GM21390 (cell line): ENCODE measurements at regions not wholly inside any gene's neighbourhood (a gene's known extent, or its start where the extent isn't known, plus 50 kb on each side); places are given as distances from the start of the nearest gene placed in this dataset.

Experiments used
- ATAC-seq: cut with Tn5 transposase; IDR thresholded peaks from one replicate; pipeline ENCODE4 v1.9.1; 2021; ENCODE audit not compliant: unreplicated experiment

DNA sequence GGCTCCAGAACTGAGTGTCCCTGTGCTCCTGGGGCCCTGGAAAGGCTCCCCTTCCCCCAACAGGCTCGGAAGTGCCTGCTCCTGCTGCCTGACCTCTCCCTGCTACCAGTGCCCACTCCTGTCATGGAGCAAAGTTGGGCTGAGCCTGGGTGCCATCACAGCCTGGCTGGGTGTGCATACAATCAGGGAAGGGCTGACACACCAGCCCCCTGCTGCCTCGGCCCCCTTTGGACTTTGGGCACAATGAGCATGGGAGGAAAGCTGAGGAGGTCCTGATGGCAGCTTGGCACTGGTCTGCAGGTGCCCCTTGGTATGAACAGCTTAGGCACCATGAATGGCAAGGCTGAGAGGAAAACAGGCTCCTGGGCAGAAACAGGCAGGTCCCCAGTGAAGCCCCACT lies 405.0 kb downstream of the PID1 start:
- no peak for ATAC-seq

DNA sequence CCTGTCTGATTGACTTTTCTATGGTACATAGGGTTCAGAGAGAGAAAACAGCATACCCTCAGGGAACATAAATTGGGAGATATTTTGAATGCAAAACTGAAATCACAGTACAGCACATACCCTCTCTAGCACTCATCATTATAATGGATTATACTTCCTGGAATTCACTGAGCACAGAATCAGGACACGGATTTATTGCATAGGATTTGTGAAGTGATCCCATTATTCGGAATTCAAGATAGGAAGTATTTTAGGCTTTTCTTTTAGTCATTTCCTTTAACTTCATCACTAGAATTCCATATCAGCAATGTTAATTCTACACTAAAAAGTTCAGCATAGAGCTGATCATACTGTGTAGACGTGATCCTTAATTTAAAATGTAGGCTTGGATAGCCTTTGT lies 407.0 kb downstream of the PID1 start:
- no peak for ATAC-seq

DNA sequence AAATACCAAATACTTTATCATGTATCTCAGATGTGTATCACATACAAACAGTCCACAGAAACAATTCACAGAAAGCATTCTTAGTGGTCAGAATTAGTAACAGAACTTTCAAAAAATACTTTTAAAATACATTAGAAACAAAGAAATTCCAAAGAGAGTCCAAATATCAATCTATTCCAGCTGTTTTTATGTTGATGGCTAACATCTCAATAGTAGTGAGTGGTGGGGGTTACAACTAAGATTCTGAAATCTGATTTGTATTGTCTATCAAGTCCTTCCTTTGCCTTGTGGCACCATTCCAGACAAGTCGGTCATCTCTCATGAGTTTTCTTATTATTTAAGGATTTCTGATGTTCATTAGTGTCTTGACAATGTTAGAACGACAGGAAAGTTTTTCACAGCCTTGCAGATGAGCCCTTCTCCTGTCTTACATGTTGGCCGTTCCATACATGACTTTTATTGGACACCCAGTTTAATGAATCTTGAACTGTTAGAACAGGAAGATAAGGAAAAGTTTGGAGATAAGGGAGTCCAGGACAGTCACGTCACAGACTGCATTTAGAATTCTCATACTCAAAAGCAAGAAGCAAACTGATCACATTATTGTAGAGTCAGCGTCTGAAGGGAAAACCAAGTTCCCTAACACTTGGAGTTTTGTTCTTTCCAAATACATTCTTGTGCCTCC lies 410.3 kb downstream of the PID1 start:
- ATAC-seq, result no peak

DNA sequence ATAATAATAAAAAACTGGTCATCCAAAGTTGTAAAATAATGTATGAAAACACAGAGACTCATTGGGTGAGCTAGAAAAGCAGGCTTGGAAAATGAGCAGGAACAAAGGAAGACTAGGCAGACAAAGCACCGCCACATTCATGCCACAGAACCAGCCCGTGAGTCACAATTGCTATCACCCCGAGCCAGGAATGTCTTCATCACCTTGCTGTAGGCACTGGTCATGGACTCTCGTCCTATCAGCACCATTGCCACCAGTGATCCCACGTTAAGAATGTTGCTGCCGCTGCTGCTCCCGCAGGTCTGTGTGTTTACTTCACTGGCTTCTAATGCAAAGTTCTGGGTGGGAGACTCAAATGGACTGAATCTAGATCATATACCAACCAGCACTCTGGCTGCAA lies 417.9 kb downstream of the PID1 start:
- no peak for ATAC-seq

DNA sequence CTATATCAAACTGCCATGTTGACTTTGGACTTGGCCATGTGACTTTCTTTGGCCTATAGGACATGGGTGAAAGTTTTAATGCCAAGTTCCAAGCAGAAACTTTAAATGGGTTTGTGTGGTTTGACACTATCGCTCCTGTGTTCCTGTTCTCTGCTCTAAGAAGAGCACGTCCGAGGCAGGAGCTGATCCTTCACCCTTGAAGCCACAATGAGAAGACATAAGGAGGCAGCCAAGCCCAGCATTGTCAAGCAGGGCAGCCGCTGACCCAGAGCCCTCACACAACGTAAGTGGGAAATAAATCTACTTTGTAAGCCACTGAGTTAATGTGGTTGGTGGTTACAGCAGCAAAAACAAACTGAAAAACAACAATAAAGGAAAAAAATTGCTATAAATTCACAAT lies 422.4 kb downstream of the PID1 start:
- ATAC-seq, result no peak

DNA sequence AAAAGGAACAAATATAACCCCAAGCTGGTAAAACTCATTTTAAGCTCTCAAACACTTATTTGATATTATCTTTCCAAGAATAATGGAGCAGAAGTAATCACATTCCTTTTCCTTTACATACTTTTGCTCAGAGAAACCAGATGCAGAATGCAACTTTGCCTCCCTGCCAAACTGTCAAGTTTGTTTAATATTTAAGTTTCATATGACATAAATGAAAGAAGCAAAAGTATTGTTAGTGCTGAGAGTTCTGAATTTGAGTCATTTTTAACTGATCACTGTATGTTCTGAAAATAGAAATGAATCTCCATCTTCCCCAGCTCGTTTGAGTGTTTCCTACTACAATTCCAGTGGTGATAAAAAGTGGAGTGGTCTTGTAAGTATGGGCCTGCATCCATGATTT lies 423.4 kb downstream of the PID1 start:
- ATAC-seq, result no peak

DNA sequence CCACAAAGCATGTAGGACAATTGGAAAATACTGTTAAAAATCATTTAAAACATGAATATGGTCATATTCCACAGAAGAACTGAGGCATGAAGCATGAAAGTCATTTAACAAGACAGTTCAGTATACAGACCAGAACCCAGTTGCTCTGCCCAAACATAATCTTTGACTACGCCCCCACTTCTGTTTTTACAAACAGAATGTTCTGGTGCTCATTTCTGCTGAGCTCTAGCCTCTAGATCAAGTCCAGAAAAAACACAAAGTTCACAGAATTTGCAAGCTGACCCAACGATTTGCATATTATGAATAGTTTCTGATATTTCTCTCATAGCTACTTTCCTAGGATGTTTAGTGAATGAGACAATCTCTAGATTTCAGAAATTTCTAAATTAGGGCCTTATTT lies 424.9 kb downstream of the PID1 start:
- no peak for ATAC-seq

DNA sequence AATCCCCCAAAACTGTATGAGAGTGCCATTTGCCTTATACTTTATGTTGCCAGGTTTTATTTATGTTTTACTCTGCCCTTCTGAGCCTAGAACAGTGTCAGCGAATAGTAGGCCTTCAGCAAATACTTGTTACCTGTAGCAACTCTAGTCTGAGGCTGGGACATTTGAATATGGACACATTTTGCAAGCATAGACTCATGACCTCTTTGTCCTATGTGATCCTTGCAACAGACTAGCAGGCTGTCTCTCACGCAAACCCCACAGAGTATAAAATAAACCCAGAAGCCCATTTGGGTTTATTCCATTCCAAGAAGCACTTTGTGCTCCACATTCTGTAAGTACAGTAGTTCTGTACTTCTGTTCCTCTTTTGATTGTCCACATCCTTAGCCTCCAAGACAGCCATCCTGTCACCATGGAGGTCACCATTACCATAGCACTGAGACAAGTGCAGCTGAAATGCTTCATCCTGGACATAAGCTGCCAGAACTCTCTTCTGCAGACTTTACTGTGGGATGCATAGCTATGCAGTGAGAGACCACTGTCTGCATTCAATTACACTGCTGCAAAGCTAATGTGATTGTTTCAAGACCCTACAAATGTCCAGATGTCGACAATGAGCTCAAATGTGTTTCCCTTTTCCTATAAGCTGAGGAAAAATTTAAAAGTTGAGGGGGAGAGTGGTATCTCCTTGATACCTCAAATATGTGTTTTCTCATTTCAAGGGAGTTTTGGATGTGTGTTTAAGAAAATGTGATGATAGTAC lies 425.7 kb downstream of the PID1 start:
- ATAC-seq, result no peak

DNA sequence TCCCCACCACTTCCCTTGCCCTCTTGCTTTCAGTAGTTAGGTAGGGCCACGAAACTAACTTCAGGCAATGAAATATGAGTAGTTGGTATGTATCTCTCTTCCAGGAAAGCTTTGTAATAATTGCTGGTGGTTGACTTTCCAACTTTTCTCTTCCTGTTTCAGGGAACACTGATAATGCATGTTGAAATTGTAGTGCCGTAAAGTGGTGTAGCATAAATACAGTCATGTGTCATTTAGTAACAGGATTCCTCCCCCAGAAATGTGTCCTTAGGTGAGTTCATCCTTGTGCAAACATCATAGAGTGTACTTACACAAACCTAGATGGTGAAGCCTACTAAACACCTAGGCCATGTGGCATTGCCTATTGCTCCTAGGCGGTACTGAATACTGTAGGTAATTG lies 429.2 kb downstream of the PID1 start:
- ATAC-seq, result no peak

DNA sequence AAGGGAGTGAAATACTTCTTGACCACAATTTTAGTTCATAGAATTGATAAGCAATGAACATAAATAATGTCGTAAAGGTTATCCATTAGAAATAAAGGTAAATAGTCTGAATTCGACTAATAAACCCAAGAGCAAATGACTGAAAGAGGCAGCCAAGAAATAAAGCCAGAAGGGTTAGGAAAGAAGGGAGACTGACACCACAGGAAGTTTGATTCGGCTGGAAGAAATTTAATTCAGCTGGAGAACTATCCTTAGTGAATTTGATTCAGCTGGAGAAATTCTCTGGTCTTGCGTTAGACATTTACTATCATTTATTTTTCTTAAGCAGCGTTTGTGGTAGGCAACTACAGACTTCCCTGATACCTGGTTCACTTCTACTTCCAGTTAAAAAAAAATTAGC lies 429.6 kb downstream of the PID1 start:
- no peak for ATAC-seq

DNA sequence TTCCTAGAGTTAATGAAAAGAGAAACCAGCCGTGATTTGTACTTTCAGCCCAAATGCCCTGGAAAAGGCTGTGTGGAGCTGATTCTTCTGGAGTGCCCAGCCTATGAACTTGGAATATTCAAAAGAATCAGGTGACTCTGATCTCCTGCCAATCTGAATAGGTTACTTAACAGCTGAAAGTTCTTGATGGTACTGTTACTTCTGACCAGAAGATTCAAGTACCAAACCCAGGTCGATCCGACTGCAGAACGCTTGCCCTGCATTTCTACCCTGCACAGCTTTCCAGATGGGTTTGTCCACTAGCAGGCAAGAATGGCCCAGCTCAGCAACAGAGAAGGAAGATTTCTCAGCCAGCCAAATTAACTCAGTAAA lies 430.4 kb downstream of the PID1 start:
- no peak for ATAC-seq

DNA sequence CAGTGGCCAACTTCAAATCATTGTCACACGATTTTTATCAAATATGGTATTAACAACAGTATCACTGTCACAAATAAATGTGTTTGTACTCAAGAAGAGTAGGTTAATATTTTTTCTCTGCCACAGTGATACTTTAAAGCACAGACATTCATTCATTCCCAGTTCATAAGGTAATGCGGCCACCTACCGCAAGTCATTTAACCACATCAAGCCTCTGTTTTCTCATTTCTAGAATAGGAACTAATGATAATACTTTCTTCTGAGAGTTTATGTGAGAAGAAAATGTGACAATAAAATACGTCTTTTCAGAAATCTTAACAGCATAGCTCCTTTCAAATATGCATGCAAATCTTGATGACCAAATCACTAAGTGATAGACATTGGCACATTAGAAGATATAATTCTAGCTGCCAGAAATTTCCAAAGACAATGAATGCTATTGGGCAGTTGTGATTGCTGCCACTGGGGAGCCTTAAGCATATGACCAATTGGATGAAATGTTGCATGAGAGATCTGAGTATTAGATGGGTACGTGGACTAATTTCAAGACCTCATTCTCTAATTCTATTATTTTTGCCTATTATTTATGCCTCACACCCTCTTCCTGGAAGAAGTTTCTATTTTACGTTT lies 430.9 kb downstream of the PID1 start:
- no peak for ATAC-seq

DNA sequence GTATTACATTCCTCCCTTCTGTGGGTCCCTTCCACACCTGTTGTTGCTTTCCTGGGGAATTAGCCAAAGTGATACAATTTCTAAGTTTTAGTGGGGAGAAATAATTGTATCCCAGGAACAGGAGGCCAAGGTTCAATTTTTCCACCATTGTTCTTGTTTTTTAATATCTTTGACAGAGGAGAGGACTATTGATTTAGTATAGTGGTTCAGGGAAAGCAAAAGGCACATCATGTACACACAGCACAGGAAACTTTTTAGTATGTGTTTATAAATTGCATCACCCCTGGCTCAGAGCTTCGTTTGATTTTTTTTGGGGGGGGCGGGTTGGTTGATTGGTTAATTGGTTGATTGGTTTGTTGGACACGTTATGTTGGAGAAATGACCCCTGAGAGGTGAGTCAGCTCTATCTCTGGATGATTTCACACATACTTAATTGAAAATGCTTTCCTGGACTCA lies 431.6 kb downstream of the PID1 start:
- ATAC-seq, result no peak

DNA sequence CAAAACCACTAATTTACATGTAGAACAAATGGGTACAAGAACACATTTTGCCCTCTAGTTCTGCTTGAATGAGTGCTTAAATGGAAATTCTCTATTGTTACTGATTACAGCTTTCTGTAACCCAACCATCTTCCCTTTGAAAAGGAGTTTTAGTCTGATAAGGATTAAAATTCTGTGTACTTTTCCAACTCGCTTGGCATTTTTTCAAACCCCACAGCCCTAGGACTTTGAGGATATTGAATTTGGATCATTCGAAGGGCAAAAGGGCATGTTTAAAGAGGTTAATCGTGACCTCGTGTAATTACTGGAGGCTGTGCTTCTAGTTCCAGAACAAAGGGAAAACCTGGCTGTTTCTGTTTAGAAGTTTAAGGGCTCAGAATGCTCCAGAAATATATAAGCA lies 432.3 kb downstream of the PID1 start:
- ATAC-seq, result no peak

DNA sequence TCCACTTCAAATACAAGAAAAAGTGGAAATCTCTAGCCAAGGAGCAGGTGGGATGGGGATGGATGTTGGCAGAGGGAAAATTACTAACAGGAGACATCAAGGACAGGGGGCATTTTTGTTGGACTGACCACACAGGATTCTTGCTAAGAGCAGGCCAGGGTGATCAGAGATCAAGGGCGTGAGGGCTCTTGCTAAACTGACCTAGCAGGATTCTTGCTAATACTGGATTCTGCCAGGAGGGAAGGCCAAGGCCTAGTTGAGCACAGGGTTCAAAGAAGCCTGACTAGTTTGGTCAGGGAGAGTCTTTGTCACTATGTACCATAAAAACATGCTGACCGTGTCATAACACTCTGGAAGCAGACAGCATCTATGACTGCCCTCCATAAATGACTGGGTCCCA lies 442.7 kb downstream of the PID1 start:
- no peak for ATAC-seq

DNA sequence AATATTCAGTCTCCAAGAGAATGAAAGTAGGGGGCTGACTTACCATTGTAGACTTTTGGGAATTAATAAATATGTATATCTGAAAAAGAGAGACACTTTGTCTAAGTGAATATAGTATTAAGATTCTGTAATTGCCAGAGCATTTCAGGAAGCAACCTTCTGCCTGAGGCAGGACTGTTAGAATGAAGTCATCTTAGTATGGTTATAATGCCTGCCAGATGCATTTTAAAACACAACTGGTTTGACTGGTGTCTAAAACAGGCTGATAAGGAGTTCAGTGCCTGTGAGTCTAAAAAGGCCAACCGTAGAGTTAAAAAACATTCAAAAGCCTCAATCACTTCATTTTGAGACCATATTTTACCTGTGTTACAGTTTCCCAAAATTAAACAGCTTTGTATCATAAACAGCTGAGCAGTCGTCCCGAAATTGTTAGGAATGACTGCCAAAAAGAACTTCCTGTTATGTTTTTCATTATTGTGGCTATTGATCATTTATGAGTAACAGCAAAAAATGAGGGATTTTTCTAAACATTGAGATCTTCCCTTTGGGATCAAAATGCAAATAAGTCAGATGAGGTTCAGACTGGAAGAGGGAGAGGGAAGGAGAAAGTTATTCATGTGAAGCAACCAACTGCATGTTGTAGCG lies 443.9 kb downstream of the PID1 start:
- ATAC-seq, result no peak

DNA sequence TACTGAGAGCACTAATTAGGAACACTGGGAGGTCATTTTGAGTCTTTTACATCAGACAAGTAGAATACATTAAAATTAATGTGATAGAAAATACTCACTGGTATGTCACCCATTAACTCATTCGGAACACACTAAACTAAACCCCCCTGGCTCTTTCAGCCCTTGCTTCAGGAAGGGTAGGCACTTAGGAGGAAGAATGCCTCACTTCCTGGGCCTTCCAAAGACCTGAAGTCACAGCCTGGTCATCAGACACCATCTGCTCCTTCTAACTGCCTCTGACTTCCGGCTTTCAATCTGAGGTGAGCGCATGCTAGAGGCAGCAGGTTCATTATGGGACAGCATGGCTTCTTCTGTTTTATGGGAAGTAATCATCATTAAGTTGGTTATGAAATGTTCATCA lies 451.4 kb downstream of the PID1 start:
- no peak for ATAC-seq

DNA sequence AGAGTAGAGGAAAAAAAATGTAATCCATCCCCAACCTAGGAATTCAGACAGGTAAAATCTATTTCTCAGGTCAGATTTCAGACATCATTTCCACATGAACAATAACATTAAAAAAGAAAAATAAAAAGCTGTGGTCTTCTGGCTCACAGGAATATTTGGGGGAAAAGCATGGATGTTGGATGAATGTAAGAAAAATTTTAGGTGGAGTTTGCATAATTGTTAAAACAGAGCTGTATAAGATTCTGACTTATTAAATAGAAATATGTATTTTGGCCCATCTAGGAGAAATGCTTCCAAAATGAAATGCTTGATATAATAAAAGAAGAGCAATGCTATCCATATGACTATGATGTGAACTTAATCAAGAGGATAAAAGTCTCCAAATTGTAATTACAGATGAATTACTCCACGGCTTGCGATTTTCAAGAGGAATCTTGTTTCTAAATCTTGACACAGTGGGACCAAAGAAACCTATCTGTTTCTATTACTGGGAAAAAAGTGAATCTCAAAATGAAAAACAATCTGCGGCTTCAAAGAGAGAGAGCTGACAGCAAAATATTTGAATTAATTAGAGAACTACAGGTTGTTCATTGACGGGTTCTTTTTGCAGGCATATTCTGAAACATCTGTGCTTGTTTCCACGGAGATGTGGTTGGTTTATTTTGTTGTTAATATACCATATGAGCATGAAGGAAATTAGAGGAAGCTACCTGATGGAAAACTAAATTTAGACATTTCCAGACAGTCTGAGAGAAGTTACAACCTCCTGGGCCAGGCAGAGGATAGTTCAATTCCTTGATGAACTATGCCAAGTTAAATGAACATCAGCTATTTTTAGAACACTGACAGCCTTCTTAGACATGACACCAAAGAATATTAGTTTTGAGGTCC lies 468.7 kb downstream of the PID1 start:
- ATAC-seq, result no peak

DNA sequence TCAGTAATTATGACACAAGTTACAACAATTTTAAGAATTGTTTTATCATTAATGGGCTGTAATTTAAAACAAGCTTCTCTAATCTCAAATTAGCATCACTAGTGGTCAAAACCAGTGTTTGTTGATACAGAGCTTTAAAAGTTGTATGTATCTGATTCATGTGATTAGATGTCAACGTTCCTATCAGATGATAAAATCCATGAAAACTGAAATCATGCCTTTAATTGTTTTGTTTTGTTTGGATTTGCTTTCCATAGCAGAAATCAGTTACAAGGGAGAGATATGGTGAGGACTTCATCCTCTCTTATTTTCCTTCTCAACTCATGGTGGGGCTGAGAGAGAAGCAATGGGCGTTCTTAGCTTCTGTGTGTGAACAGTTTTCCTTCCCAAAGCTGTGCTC lies 469.6 kb downstream of the PID1 start:
- ATAC-seq, result no peak

DNA sequence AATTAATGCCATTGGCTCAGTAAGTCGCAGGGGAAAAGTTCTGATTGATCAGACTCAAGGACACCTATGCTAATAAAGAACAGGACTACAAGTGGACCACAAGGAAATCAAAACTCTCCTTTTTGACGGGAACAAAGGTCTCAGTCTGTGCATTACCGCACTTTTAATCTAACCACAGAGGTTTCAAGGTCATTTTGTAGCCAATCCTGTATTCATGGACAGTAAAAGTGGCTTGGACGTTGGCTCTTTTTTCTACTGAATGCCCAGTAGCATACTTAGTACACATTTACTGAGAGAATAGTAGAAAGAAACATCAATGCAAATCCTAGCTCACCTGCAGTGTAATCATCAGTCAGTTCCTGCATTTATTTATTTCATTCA lies 471.9 kb downstream of the PID1 start:
- ATAC-seq, result no peak
